ENCODE measurements at regions not wholly inside any gene's neighbourhood (a gene's known extent, or its start where the extent isn't known, plus 50 kb on each side); places are given as distances from the start of the nearest gene placed in this dataset.

DNA sequence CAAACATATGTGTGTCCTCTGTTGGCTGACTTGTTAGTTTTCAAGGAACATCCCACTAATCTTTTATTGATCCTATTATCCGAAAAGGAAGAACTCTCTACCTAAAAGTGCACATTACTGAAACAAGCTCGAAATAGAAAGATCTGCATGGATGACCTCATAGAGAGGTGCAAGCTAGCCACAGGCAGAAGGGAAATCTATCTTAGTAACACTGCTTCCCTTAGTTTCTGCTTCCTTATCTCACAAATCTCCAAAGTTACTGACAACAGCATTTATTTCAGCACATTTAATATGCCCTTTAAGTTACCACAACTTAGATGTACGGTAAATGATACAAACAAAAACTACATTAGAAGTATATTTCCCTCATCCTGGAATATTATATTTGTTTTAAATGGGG lies 285.1 kb upstream of the CCDC54 start:
- Histone ChIP-seq H3K9me3 (ENCODE audit: control insufficient read depth, low read length) (no peaks in the 10 kb centered on the region), H3K4me3 (ENCODE audit: low read length) (no peak overlapping the region), H3K36me3 (ENCODE audit: control insufficient read depth, insufficient read depth, low read length) (no peaks in the 10 kb centered on the region), H3K27me3 (ENCODE audit: control insufficient read depth, insufficient read depth, low read length) (no peaks in the 10 kb centered on the region), H3K4me1 (ENCODE audit: control insufficient read depth, insufficient read depth, low read length) (no peaks in the 10 kb centered on the region), H3K9ac (ENCODE audit: low read length) (no peak overlapping the region)

DNA sequence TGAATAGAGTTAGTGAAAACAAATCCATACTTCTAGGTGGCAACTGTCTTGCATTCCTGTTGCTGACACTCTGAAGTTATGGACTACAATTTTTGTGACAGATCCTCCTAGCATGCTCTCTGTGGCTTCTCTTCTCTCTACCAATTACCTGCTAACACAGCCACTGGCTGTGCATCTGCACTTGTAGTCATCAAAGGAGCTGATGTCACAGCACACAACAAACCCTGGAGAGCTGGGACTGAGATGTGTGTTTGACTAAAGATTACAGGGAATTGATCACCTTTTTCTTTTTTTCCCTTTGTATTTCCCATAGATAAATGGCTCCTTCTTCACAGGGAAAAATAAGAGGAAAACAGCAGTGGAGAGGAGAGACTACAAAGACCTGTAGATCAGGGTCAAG lies 278.4 kb upstream of the CCDC54 start:
- no peaks in the 10 kb centered on the region for H3K4me1 ChIP-seq (ENCODE audit: control insufficient read depth, insufficient read depth, low read length)
- H3K27me3 ChIP-seq (ENCODE audit: control insufficient read depth, insufficient read depth, low read length), result no peaks in the 10 kb centered on the region
- H3K9ac ChIP-seq (ENCODE audit: low read length), result no peak overlapping the region
- no peaks in the 10 kb centered on the region for H3K36me3 ChIP-seq (ENCODE audit: control insufficient read depth, insufficient read depth, low read length)
- no peaks in the 10 kb centered on the region for H3K9me3 ChIP-seq (ENCODE audit: control insufficient read depth, low read length)
- no peak overlapping the region for H3K4me3 ChIP-seq (ENCODE audit: low read length)

DNA sequence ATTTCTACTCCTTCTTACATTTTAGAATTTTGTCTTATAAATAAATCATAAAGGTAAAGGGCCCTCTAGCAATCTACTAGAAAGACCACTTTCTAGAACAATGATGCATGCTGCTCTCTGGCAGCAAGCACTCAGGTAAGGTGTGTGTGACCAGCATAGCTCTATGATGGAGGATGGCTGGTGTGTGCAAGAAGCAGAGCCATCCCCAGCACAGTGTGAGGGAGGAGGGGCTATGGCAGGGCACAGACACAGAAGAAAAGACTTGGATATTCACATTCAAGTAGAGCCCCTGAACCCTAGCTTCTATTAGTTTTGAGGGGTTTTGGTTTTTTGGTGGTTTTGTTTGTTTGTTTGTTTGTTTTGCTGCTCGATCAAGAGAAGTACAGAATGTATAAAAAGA lies 277.1 kb upstream of the CCDC54 start:
- Histone ChIP-seq H3K9ac (ENCODE audit: low read length) (no peak overlapping the region), H3K27me3 (ENCODE audit: control insufficient read depth, insufficient read depth, low read length) (no peaks in the 10 kb centered on the region), H3K36me3 (ENCODE audit: control insufficient read depth, insufficient read depth, low read length) (no peaks in the 10 kb centered on the region), H3K4me3 (ENCODE audit: low read length) (no peak overlapping the region), H3K4me1 (ENCODE audit: control insufficient read depth, insufficient read depth, low read length) (no peaks in the 10 kb centered on the region), H3K9me3 (ENCODE audit: control insufficient read depth, low read length) (no peaks in the 10 kb centered on the region)

DNA sequence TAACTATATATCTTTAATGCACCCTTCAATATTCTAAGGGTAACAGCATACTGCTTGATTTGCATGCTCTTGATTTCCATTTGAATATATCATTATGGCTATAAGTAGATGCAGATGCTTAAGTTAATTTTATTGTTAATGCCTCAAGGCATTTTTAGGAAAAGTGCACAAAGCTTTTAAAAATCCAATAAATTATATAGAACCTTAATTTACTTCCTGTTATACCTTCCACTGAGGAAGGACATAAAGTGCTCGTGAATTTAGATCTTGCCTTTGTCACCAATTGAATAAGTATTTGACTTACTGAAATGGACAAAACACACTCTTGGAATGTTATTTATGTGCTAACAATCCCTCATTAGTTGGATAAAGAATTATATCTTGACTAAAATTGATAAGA lies 276.7 kb upstream of the CCDC54 start:
- H3K9me3 ChIP-seq (ENCODE audit: control insufficient read depth, low read length), result no peaks in the 10 kb centered on the region
- H3K9ac ChIP-seq (ENCODE audit: low read length), result no peak overlapping the region
- H3K4me1 ChIP-seq (ENCODE audit: control insufficient read depth, insufficient read depth, low read length), result no peaks in the 10 kb centered on the region

DNA sequence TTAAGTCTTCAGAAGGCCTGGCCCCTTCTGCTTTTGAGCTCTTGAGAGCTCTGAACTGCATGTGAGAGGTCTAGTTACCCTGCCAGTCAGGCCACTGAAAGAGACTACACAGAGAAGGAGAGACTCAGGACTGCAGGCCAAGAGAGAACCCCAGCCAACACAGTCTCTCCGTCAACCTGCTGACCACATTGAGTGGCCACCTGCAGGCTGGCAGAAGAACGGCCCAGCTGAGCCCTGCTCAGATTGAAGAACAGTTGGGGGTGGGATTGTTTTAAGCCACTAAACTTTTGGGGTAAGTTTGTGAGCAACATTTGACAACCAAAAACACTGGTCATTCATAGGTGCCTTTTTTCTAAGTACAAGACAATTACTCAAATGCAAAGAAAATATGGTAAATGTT lies 273.5 kb upstream of the CCDC54 start:
- no peaks in the 10 kb centered on the region for H3K27me3 ChIP-seq (ENCODE audit: control insufficient read depth, insufficient read depth, low read length)
- no peaks in the 10 kb centered on the region for H3K9me3 ChIP-seq (ENCODE audit: control insufficient read depth, low read length)
- no peak overlapping the region for H3K4me3 ChIP-seq (ENCODE audit: low read length)
- no peak overlapping the region for H3K9ac ChIP-seq (ENCODE audit: low read length)
- no peaks in the 10 kb centered on the region for H3K4me1 ChIP-seq (ENCODE audit: control insufficient read depth, insufficient read depth, low read length)
- no peaks in the 10 kb centered on the region for H3K36me3 ChIP-seq (ENCODE audit: control insufficient read depth, insufficient read depth, low read length)

More for the DNA sequence above, 276.7 kb upstream of the CCDC54 start:
- Histone ChIP-seq H3K27me3 (ENCODE audit: control insufficient read depth, insufficient read depth, low read length) (no peaks in the 10 kb centered on the region), H3K4me3 (ENCODE audit: low read length) (no peak overlapping the region), H3K36me3 (ENCODE audit: control insufficient read depth, insufficient read depth, low read length) (no peaks in the 10 kb centered on the region)

DNA sequence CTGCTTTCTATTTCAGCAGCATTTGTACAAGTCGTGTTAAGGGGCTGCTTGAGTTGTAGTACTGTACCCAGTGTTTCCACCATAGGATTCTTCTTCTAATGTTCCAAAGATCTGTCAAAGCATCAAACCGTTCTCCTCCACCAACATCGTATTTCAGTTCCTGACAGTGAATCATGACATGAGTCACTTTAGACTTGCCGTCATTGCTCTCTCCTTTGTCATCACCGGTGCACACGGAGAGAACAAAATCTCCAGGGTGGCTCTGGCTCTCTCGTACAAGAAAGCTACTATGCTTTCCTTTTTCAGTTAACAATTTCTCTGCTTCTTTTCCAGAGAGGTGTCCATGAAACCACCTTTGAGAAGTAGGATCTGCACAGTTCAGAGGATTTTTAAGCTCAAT lies 270.9 kb upstream of the CCDC54 start:
- H3K36me3 ChIP-seq (ENCODE audit: control insufficient read depth, insufficient read depth, low read length), result no peaks in the 10 kb centered on the region
- H3K4me1 ChIP-seq (ENCODE audit: control insufficient read depth, insufficient read depth, low read length), result no peaks in the 10 kb centered on the region
- H3K9me3 ChIP-seq (ENCODE audit: control insufficient read depth, low read length), result no peaks in the 10 kb centered on the region
- no peak overlapping the region for H3K4me3 ChIP-seq (ENCODE audit: low read length)
- H3K9ac ChIP-seq (ENCODE audit: low read length), result no peak overlapping the region
- H3K27me3 ChIP-seq (ENCODE audit: control insufficient read depth, insufficient read depth, low read length), result no peaks in the 10 kb centered on the region

DNA sequence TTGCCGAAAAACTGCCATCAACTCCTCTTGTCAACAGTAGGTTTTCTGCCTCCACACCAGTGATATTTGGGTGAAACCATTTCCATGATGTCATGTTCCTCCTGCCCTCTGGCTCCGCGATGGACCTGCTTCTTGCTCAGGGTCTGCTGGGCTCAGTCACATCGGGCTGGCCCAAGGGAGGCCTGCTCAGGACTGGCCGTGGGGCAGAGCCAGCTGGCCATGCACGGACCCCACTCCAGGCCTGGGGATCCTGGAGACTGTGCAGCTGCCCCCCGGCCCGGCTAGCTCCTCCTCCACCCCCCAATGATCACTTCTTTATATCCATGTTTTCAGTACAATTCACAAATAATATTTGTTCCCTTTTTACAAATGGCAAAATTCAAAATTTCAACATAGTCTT lies 270.3 kb upstream of the CCDC54 start:
- Histone ChIP-seq H3K4me3 (ENCODE audit: low read length) (no peak overlapping the region), H3K27me3 (ENCODE audit: control insufficient read depth, insufficient read depth, low read length) (no peaks in the 10 kb centered on the region), H3K36me3 (ENCODE audit: control insufficient read depth, insufficient read depth, low read length) (no peaks in the 10 kb centered on the region), H3K9me3 (ENCODE audit: control insufficient read depth, low read length) (no peaks in the 10 kb centered on the region), H3K9ac (ENCODE audit: low read length) (no peak overlapping the region), H3K4me1 (ENCODE audit: control insufficient read depth, insufficient read depth, low read length) (no peaks in the 10 kb centered on the region)

DNA sequence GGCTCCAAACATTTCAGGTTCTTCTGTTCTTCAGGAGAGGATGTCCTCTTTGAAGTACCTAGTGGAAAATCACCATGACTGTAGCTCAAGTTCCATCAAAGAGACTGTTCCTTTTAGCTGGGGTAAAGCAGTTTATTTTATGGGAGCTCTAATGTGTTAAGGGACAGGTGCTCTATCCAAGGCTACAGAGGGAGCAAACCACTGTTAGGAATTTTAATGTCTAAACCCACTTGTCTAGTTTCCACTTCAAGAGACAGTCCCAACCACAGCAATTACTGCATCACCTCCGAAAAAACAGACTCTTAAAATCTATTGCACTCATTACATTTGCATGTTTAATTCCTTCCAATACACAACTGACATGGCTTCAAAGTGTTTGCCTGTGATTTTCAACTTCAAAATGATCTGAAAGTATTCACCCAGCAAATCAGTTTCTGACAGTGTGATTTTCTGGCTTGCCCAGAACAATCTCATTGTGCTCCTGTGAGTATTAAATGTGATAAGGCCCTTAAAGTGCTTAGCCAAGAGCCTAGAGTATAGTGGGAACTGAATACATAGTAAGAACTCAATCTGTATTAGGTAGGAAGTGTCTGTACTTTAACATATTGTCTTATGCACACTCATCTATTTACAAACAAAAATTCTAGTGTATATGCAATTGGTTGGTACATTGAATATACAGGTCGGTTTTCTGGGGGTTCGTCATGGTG lies 266.5 kb upstream of the CCDC54 start:
- Histone ChIP-seq H3K4me1 (ENCODE audit: control insufficient read depth, insufficient read depth, low read length) (no peaks in the 10 kb centered on the region), H3K27me3 (ENCODE audit: control insufficient read depth, insufficient read depth, low read length) (no peaks in the 10 kb centered on the region), H3K4me3 (ENCODE audit: low read length) (no peak overlapping the region), H3K9ac (ENCODE audit: low read length) (no peak overlapping the region), H3K9me3 (ENCODE audit: control insufficient read depth, low read length) (no peaks in the 10 kb centered on the region), H3K36me3 (ENCODE audit: control insufficient read depth, insufficient read depth, low read length) (no peaks in the 10 kb centered on the region)

DNA sequence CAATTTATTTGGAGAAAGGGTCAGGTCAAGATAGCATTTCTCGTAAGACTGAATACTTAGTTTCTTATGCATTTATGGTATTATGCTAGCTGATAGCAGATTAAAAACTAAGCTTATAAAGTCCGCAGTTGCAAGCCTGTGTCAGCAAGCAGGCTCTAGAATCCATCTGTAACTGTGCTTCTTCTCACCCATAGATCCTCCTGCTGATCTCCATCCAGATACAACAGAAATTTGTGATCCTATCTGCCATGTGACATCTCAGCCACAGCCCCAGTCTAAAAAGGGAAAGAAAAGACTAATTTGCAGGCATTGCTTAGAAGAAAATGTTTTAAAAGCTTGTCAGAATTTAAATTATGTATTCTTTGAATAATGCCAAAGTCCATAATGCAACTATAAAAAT lies 265.4 kb upstream of the CCDC54 start:
- Histone ChIP-seq H3K9me3 (ENCODE audit: control insufficient read depth, low read length) (no peaks in the 10 kb centered on the region), H3K9ac (ENCODE audit: low read length) (no peak overlapping the region), H3K27me3 (ENCODE audit: control insufficient read depth, insufficient read depth, low read length) (no peaks in the 10 kb centered on the region), H3K4me3 (ENCODE audit: low read length) (no peak overlapping the region), H3K36me3 (ENCODE audit: control insufficient read depth, insufficient read depth, low read length) (no peaks in the 10 kb centered on the region), H3K4me1 (ENCODE audit: control insufficient read depth, insufficient read depth, low read length) (no peaks in the 10 kb centered on the region)

DNA sequence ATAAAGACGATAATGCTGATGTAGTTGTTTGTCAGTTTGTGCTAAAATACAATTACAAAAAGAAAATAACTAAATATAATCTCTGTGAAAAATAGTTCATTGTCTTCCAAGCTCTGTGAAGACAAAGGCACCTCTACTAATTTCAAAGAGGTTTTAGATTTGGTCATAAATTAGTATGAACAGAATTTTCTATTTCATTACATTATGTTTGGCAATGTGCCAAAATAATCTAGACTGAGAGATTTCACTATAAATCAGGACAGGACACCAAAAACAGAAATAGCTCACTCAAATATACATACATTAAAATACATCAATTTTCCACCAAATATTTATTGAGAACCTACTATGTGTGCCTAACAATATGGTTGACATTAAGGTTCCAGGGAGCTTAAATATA lies 264.9 kb upstream of the CCDC54 start:
- H3K9me3 ChIP-seq (ENCODE audit: control insufficient read depth, low read length), result no peaks in the 10 kb centered on the region
- H3K9ac ChIP-seq (ENCODE audit: low read length), result no peak overlapping the region
- H3K4me3 ChIP-seq (ENCODE audit: low read length), result no peak overlapping the region
- no peaks in the 10 kb centered on the region for H3K36me3 ChIP-seq (ENCODE audit: control insufficient read depth, insufficient read depth, low read length)
- no peaks in the 10 kb centered on the region for H3K27me3 ChIP-seq (ENCODE audit: control insufficient read depth, insufficient read depth, low read length)
- H3K4me1 ChIP-seq (ENCODE audit: control insufficient read depth, insufficient read depth, low read length), result no peaks in the 10 kb centered on the region

DNA sequence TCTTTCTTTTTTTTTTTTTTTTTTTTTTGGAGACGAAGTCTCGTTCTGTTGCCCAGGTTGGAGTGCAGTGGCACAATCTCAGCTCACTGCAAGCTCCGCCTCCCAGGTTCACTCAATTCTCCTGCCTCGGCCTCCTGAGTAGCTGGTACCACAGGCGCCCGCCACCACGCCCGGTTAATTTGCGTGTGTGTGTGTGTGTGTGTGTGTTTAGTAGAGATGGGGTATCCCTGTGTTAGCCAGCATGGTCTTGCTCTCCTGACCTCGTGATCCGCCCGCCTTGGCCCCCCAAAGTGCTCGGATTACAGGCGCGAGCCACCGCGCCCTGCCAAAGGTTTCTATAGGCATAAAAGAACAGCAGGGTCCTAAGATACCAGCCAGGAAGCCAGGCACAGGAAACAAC lies 261.0 kb upstream of the CCDC54 start:
- H3K9me3 ChIP-seq (ENCODE audit: control insufficient read depth, low read length), result no peaks in the 10 kb centered on the region
- H3K27me3 ChIP-seq (ENCODE audit: control insufficient read depth, insufficient read depth, low read length), result no peaks in the 10 kb centered on the region
- no peaks in the 10 kb centered on the region for H3K4me1 ChIP-seq (ENCODE audit: control insufficient read depth, insufficient read depth, low read length)
- no peaks in the 10 kb centered on the region for H3K36me3 ChIP-seq (ENCODE audit: control insufficient read depth, insufficient read depth, low read length)
- H3K9ac ChIP-seq (ENCODE audit: low read length), result no peak overlapping the region
- H3K4me3 ChIP-seq (ENCODE audit: low read length), result no peak overlapping the region

DNA sequence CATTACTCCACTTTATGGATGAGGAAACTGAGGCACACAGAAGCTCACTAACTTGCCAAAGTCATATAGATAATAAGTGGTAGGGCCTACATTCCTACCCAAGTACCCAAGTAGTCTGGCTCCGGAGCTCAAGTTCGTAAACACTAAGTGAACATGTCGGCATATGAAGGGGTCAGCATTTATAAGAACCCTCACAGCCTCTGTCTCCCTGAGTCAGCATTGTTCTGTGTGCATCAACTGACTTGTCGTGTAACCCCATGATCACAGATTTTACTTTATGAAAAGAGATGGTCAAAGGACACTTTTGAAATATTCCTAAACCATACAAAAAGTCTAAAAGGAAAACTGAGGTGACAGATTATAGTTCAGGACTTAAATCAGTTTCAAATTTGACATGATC lies 260.1 kb upstream of the CCDC54 start:
- no peak overlapping the region for H3K9ac ChIP-seq (ENCODE audit: low read length)
- H3K4me1 ChIP-seq (ENCODE audit: control insufficient read depth, insufficient read depth, low read length), result no peaks in the 10 kb centered on the region
- no peaks in the 10 kb centered on the region for H3K27me3 ChIP-seq (ENCODE audit: control insufficient read depth, insufficient read depth, low read length)
- no peaks in the 10 kb centered on the region for H3K36me3 ChIP-seq (ENCODE audit: control insufficient read depth, insufficient read depth, low read length)
- H3K9me3 ChIP-seq (ENCODE audit: control insufficient read depth, low read length), result no peaks in the 10 kb centered on the region
- H3K4me3 ChIP-seq (ENCODE audit: low read length), result no peak overlapping the region

DNA sequence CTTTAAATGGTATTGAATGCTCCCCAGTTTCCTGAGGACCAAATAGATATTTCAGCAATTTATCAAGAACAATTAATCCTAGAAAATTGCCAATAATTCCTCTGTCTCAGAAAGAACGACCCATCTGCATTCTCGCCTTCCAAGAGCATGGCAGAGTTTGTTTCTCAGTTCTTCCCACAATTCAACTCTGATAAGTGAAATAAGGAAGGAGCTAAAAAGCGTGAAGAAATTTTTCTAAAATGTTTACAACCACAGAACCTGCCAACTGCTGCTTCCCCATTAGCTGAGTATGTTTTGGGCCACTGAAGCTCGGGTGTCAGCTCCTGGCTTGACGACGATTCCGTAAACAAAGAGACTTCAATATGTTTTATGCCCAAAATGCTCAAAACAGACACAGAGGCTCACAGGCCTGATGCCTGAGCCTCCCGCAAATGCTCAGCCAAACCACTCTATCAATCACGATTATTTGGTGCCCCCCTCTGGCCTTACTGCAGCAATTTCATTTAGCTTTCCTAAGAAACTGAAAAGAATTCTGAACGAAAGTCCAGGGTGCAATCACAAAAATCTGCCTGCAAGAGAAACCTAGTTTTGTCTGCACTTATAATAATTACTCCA lies 259.2 kb upstream of the CCDC54 start:
- Histone ChIP-seq H3K36me3 (ENCODE audit: control insufficient read depth, insufficient read depth, low read length) (no peaks in the 10 kb centered on the region), H3K4me1 (ENCODE audit: control insufficient read depth, insufficient read depth, low read length) (no peaks in the 10 kb centered on the region), H3K4me3 (ENCODE audit: low read length) (no peak overlapping the region), H3K9me3 (ENCODE audit: control insufficient read depth, low read length) (no peaks in the 10 kb centered on the region), H3K27me3 (ENCODE audit: control insufficient read depth, insufficient read depth, low read length) (no peaks in the 10 kb centered on the region), H3K9ac (ENCODE audit: low read length) (no peak overlapping the region)

Data from mucosa of stomach (tissue), 1 donor.